IMR-90 (cell line): ENCODE measurements at regions not wholly inside any gene's neighbourhood (a gene's known extent, or its start where the extent isn't known, plus 50 kb on each side); places are given as distances from the start of the nearest gene placed in this dataset.

Source experiments
- CEBPB ChIP-seq: IDR thresholded peaks from 2 replicates; pipeline ENCODE4 v1.6.1; 2012; ENCODE audit warnings: low read depth, low read length, improper control_type of control experiment
- FOS ChIP-seq: fragments of 150-350 bp; IDR thresholded peaks from 2 replicates; pipeline ENCODE4 v1.6.1; 2016; ENCODE audit warnings: low read depth, low read length
- MAFK ChIP-seq: IDR thresholded peaks from 2 replicates; pipeline ENCODE4 v1.6.1; 2012; ENCODE audit warnings: low read depth, low read length, improper control_type of control experiment
- NFE2L2 ChIP-seq: fragments of 150-350 bp; IDR thresholded peaks from 2 replicates; pipeline ENCODE4 v1.6.1; 2016; ENCODE audit warnings: low read depth, mild to moderate bottlenecking, low read length
- POLR2A ChIP-seq: IDR thresholded peaks from 2 replicates; pipeline ENCODE4 v1.6.1; 2012; ENCODE audit warnings: mild to moderate bottlenecking, low read depth, low read length
- RCOR1 ChIP-seq: IDR thresholded peaks from 2 replicates; pipeline ENCODE4 v1.6.1; 2012; ENCODE audit warnings: mild to moderate bottlenecking, low read length, improper control_type of control experiment; ENCODE audit not compliant: insufficient replicate concordance
- RFX5 ChIP-seq: IDR thresholded peaks from 2 replicates; pipeline ENCODE4 v1.8.0; 2012; ENCODE audit warnings: low read depth, mild to moderate bottlenecking, low read length, moderate library complexity
- TF ChIP-seq, protein P1 (sequence below): conservative IDR thresholded peaks from 2 replicates; pipeline ENCODE4 v1.5.1; 2012; ENCODE audit warnings: mild to moderate bottlenecking, low read depth, low read length, improper control_type of control experiment
- TF ChIP-seq, protein P2 (sequence below): fragments of 150-350 bp; IDR thresholded peaks from 2 replicates; pipeline ENCODE4 v1.6.1; 2017; ENCODE audit warnings: mild to moderate bottlenecking, antibody characterized with exemption, low read length, low read depth

- TF ChIP-seq POLR2A (no peak), FOS (no peak), RFX5 (no peak), RCOR1 (no peak), NFE2L2 (no peak), MAFK (no peak), CEBPB (no peak)
- TF ChIP-seq, protein P1, sequence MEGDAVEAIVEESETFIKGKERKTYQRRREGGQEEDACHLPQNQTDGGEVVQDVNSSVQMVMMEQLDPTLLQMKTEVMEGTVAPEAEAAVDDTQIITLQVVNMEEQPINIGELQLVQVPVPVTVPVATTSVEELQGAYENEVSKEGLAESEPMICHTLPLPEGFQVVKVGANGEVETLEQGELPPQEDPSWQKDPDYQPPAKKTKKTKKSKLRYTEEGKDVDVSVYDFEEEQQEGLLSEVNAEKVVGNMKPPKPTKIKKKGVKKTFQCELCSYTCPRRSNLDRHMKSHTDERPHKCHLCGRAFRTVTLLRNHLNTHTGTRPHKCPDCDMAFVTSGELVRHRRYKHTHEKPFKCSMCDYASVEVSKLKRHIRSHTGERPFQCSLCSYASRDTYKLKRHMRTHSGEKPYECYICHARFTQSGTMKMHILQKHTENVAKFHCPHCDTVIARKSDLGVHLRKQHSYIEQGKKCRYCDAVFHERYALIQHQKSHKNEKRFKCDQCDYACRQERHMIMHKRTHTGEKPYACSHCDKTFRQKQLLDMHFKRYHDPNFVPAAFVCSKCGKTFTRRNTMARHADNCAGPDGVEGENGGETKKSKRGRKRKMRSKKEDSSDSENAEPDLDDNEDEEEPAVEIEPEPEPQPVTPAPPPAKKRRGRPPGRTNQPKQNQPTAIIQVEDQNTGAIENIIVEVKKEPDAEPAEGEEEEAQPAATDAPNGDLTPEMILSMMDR, result no peak
- TF ChIP-seq, protein P2, sequence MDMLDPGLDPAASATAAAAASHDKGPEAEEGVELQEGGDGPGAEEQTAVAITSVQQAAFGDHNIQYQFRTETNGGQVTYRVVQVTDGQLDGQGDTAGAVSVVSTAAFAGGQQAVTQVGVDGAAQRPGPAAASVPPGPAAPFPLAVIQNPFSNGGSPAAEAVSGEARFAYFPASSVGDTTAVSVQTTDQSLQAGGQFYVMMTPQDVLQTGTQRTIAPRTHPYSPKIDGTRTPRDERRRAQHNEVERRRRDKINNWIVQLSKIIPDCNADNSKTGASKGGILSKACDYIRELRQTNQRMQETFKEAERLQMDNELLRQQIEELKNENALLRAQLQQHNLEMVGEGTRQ, result no peak
Observed at GRCh38 chr10:21299330-21299729, 226.2 kb downstream of the SKIDA1 start.
